GM12878 (cell line): ENCODE measurements at regions not wholly inside any gene's neighbourhood (a gene's known extent, or its start where the extent isn't known, plus 50 kb on each side); places are given as distances from the start of the nearest gene placed in this dataset.

Experiments
- ATAC-seq: fragments of 200-7000 bp; cut with Tn5 transposase; 3 replicates; pipeline ENCODE4 v1.9.1; 2020; ENCODE audit warnings: mild to moderate bottlenecking, moderate library complexity
- BruUV-seq: library from RNA; stranded (reverse); fragments of 400-500 nt; replicated peaks from 2 replicates; lab custom pipeline; 2021; lab: Mats Ljungman, UMichigan
- CTCF ChIA-PET: fragments of 300-600 bp; sonication (Branson Sonifier 250); formaldehyde crosslinking; extraction: SDS; loops from one replicate; lab custom pipeline; 2021; ENCODE audit warnings: inconsistent platforms; lab: Yijun Ruan, JAX
- POLR2A ChIA-PET: fragments of 350-600 bp; formaldehyde crosslinking; extraction: SDS; loops from one replicate; lab custom pipeline; 2021; ENCODE audit warnings: inconsistent platforms; lab: Charles Lee
- RAD21 ChIA-PET: fragments of 300-600 bp; sonication (Branson Sonifier 250); formaldehyde crosslinking; loops from one replicate; lab custom pipeline; 2023; ENCODE audit warnings: antibody characterized with exemption; ENCODE audit not compliant: unreplicated experiment; lab: Charles Lee
- SMC1A ChIA-PET: fragments of 300-600 bp; sonication (Branson Sonifier 250); formaldehyde crosslinking; loops from one replicate; lab custom pipeline; 2023; ENCODE audit not compliant: unreplicated experiment, uncharacterized antibody; lab: Charles Lee
- DNase-seq: peaks from one replicate; pipeline ENCODE4 v3.0.0-alpha.2; 2011; ENCODE audit warnings: low read depth, low spot score
- FAIRE-seq: peaks from 3 replicates; lab custom pipeline; 2011; peaks lifted over from hg19 to GRCh38; lab: Jason Lieb, UNC
- H2AFZ ChIP-seq: 2 replicates; pipeline ENCODE4 v1.6.0; 2011; ENCODE audit warnings: low read depth, low read length, control low read depth; ENCODE audit not compliant: control insufficient read depth
- H3K27ac ChIP-seq: 2 replicates; pipeline ENCODE4 v1.5.1; 2011; ENCODE audit warnings: control low read depth; ENCODE audit not compliant: control insufficient read depth, insufficient read depth
- H3K27me3 ChIP-seq, 2 experiments: replicated peaks in 1 of 2; 2 replicates each; pipeline versions ENCODE4 v1.6.0 to v1.6.1; 2011; ENCODE audit warnings: low read length in 1 of 2; ENCODE audit not compliant: control insufficient read depth in 2 of 2, insufficient read depth in 2 of 2
- H3K36me3 ChIP-seq, 2 experiments: 2 replicates each; pipeline ENCODE4 v1.5.1; 2011; ENCODE audit warnings: low read length in 1 of 2; ENCODE audit not compliant: control insufficient read depth in 2 of 2, insufficient read depth in 2 of 2
- H3K4me1 ChIP-seq: 2 replicates; pipeline ENCODE4 v1.6.1; 2011; ENCODE audit warnings: mild to moderate bottlenecking, low read length, moderate library complexity, mixed read lengths; ENCODE audit not compliant: control insufficient read depth, insufficient read depth
- H3K4me2 ChIP-seq: 2 replicates; pipeline ENCODE4 v1.6.0; 2011; ENCODE audit warnings: control low read depth; ENCODE audit not compliant: control insufficient read depth, insufficient read depth
- H3K4me3 ChIP-seq: fragments of 200-600 bp; sonication (generic); 2 replicates; pipeline ENCODE4 v1.5.1; 2016
- H3K79me2 ChIP-seq: 2 replicates; pipeline ENCODE4 v1.6.0; 2011; ENCODE audit warnings: low read length; ENCODE audit not compliant: control insufficient read depth, insufficient read depth
- H3K9ac ChIP-seq: 2 replicates; pipeline ENCODE4 v1.8.0; 2011; ENCODE audit warnings: low read length, control low read depth, mixed read lengths; ENCODE audit not compliant: control insufficient read depth, insufficient read depth
- H3K9me3 ChIP-seq: replicated peaks from 3 replicates; pipeline ENCODE4 v1.5.1; 2011; ENCODE audit warnings: mild to moderate bottlenecking, low read length; ENCODE audit not compliant: control insufficient read depth, insufficient read depth
- H4K20me1 ChIP-seq: 2 replicates; pipeline ENCODE4 v1.6.0; 2011; ENCODE audit not compliant: control insufficient read depth, insufficient read depth
- TAF1 ChIP-seq: IDR thresholded peaks from 2 replicates; pipeline ENCODE4 v1.6.1; 2011; ENCODE audit warnings: mild to moderate bottlenecking, low read depth, low read length, borderline replicate concordance
- ZNF24 ChIP-seq: fragments of 450-650 bp; IDR thresholded peaks from 2 replicates; pipeline ENCODE4 v1.6.1; 2017; ENCODE audit warnings: antibody characterized with exemption, mild to moderate bottlenecking
- WGBS: methylation state at CpG from one replicate; pipeline ENCODE4 v1.1.6; 2016; ENCODE audit warnings: low lambda C conversion rate; ENCODE audit not compliant: insufficient replicate concordance, insufficient coverage; ENCODE audit errors: missing lambda C conversion rate; 5-methylcytosine and 5-hydroxymethylcytosine counted together
- in situ Hi-C: fragments of 300-500 bp; cut with MboI; formaldehyde crosslinking; loops from 9 replicates; pipeline ENCODE4 v1.14.3; 2018; ENCODE audit warnings: mixed read lengths
- intact Hi-C: fragments of 100-400 bp; cut with micrococcal nuclease; formaldehyde crosslinking; loops from one replicate; pipeline ENCODE4 v1.14.2; 2022; ENCODE audit not compliant: unreplicated experiment
- TF ChIP-seq, protein P1 (sequence below): IDR thresholded peaks from 2 replicates; pipeline ENCODE4 v1.6.1; 2012; ENCODE audit warnings: improper control_type of control experiment, low read depth, low read length; ENCODE audit not compliant: insufficient replicate concordance

DNA sequence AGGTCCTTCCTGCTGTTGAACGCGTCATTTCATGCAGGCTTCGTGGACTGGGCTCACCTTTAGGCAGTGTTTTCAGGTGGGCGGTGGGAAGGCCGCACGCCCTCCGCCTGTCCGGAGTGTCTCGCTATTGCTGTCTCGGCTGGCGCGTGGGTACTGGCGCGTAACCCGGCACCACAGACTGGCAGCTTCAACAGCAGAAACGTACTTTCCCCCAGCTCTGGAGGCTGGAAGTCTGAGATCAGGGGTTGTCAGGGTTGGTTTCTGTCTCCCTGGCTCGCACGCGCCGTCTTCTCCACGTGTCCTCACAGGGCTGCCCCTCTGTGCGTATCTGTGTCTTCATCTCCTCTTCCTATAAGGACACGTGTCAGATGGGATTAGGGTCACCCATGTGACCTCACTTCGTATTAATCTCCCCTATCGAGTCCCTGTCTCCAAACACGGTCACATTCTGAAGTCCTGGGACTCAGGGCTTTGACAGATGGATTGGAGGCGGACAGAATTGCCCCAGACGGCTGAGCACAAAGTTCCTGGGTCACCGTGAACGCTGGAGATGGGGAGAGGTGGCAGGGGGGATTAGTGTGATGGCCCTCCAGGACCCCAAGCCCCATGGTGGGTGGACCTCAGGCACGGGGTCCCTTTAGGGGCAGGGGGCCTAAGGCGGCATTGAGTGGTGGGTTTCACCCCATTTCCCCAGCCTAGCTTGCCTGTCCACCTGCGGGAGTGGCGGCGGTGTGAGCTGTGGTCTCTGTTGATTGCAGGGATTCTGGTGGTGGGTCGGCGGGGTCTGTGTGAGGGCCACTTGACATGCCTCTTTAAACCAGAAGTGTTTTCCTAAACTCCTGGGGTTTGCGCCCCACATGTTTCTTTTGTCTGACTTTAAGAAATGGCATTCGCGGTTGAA lies 83.4 kb upstream of the LRPAP1 start:
- no peak overlapping the region for H3K4me2 ChIP-seq
- BruUV-seq = no TSS peak
- intact Hi-C loops (no loop called here), in situ Hi-C loops (no loop called here)
- ChIA-PET RAD21 (no interaction called here), POLR2A (no interaction called here), SMC1A (no interaction called here), CTCF (no interaction called here)
- no peak overlapping the region for H3K27ac ChIP-seq
- no peaks in the 10 kb centered on the region; the same call in 2 of the 3 replicates for H3K9me3 ChIP-seq
- H3K27me3 ChIP-seq = no peaks in the 10 kb centered on the region
- H3K79me2 ChIP-seq = no peaks in the 10 kb centered on the region
- FAIRE-seq (no peak), DNase-seq (no peak), ATAC-seq (no peak)
- H3K9ac ChIP-seq = no peak overlapping the region
- no peak overlapping the region for H2AFZ ChIP-seq
- no peaks in the 10 kb centered on the region for H4K20me1 ChIP-seq
- H3K36me3 ChIP-seq = no peaks in the 10 kb centered on the region
- H3K4me1 ChIP-seq = no peaks in the 10 kb centered on the region
- H3K4me3 ChIP-seq = no peak overlapping the region
- WGBS = 61% methylated on average over 40 of the region's 40 CpGs
- TF ChIP-seq ZNF24 (no peak), TAF1 (no peak)
- TF ChIP-seq, protein P1, sequence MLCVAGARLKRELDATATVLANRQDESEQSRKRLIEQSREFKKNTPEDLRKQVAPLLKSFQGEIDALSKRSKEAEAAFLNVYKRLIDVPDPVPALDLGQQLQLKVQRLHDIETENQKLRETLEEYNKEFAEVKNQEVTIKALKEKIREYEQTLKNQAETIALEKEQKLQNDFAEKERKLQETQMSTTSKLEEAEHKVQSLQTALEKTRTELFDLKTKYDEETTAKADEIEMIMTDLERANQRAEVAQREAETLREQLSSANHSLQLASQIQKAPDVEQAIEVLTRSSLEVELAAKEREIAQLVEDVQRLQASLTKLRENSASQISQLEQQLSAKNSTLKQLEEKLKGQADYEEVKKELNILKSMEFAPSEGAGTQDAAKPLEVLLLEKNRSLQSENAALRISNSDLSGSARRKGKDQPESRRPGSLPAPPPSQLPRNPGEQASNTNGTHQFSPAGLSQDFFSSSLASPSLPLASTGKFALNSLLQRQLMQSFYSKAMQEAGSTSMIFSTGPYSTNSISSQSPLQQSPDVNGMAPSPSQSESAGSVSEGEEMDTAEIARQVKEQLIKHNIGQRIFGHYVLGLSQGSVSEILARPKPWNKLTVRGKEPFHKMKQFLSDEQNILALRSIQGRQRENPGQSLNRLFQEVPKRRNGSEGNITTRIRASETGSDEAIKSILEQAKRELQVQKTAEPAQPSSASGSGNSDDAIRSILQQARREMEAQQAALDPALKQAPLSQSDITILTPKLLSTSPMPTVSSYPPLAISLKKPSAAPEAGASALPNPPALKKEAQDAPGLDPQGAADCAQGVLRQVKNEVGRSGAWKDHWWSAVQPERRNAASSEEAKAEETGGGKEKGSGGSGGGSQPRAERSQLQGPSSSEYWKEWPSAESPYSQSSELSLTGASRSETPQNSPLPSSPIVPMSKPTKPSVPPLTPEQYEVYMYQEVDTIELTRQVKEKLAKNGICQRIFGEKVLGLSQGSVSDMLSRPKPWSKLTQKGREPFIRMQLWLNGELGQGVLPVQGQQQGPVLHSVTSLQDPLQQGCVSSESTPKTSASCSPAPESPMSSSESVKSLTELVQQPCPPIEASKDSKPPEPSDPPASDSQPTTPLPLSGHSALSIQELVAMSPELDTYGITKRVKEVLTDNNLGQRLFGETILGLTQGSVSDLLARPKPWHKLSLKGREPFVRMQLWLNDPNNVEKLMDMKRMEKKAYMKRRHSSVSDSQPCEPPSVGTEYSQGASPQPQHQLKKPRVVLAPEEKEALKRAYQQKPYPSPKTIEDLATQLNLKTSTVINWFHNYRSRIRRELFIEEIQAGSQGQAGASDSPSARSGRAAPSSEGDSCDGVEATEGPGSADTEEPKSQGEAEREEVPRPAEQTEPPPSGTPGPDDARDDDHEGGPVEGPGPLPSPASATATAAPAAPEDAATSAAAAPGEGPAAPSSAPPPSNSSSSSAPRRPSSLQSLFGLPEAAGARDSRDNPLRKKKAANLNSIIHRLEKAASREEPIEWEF = no peak
